Common myeloid progenitor, CD34-positive (primary cell): ENCODE measurements at regions not wholly inside any gene's neighbourhood (a gene's known extent, or its start where the extent isn't known, plus 50 kb on each side); places are given as distances from the start of the nearest gene placed in this dataset.

Experiments used
- CTCF ChIA-PET: fragments of 350-600 bp; sonication (Branson Sonifier 250); formaldehyde crosslinking; loops from one replicate; lab custom pipeline; 2021; ENCODE audit warnings: antibody characterized with exemption; lab: Charles Lee
- POLR2A ChIA-PET: fragments of 350-600 bp; sonication (Branson Sonifier 250); formaldehyde crosslinking; loops from one replicate; lab custom pipeline; 2021; ENCODE audit warnings: antibody characterized with exemption; lab: Charles Lee
- DNase-seq, 3 donors: peaks; one replicate each; pipeline versions ENCODE4 v3.0.0 to v3.0.0-alpha.2; 2013
- H3K27ac ChIP-seq, 2 experiments: 1 replicate in 1 of 2; 2 replicates in 1 of 2; pipeline ENCODE4 v1.7.0; 2013; ENCODE audit warnings: inconsistent platforms in 2 of 2, low read length in 2 of 2, mild to moderate bottlenecking in 2 of 2, low read depth in 1 of 2, moderate library complexity in 1 of 2; ENCODE audit not compliant: severe bottlenecking in 2 of 2, insufficient read depth in 1 of 2, poor library complexity in 1 of 2
- H3K27me3 ChIP-seq, 5 experiments: replicated peaks in 2 of 5; 1 replicate in 3 of 5; 2 replicates in 2 of 5; pipeline versions ENCODE4 v1.6.1 to v1.7.0; 2013; ENCODE audit warnings: low read length in 4 of 5, mild to moderate bottlenecking in 2 of 5, moderate library complexity in 2 of 5, inconsistent platforms in 1 of 5; ENCODE audit not compliant: insufficient read depth in 5 of 5, control insufficient read depth in 4 of 5
- H3K36me3 ChIP-seq, 4 experiments: 1 replicate in 2 of 4; 2 replicates in 2 of 4; pipeline versions ENCODE4 v1.6.1 to v1.7.0; 2013; ENCODE audit warnings: low read length in 3 of 4, control low read depth in 1 of 4, mild to moderate bottlenecking in 1 of 4; ENCODE audit not compliant: control insufficient read depth in 4 of 4, insufficient read depth in 4 of 4
- H3K4me1 ChIP-seq, 4 experiments: 1 replicate in 3 of 4; 2 replicates in 1 of 4; pipeline versions ENCODE4 v1.6.1 to v1.7.1; 2013; ENCODE audit warnings: low read length in 3 of 4, mild to moderate bottlenecking in 3 of 4, control low read depth in 1 of 4, inconsistent platforms in 1 of 4, moderate library complexity in 1 of 4; ENCODE audit not compliant: control insufficient read depth in 4 of 4, insufficient read depth in 4 of 4; ENCODE audit errors: control extremely low read depth in 1 of 4
- H3K4me3 ChIP-seq, 7 experiments: 1 replicate in 4 of 7; 2 replicates in 3 of 7; pipeline versions ENCODE4 v1.5.1 to v1.7.0; 2013; ENCODE audit warnings: mild to moderate bottlenecking in 7 of 7, low read length in 6 of 7, moderate library complexity in 6 of 7, inconsistent platforms in 2 of 7, low read depth in 2 of 7, control low read depth in 1 of 7; ENCODE audit not compliant: insufficient read depth in 4 of 7, control insufficient read depth in 1 of 7; ENCODE audit errors: extremely low read depth in 1 of 7
- H3K9me3 ChIP-seq, 5 experiments: 1 replicate in 4 of 5; 2 replicates in 1 of 5; pipeline versions ENCODE4 v1.6.1 to v1.7.1; 2013; ENCODE audit warnings: low read length in 4 of 5, mild to moderate bottlenecking in 2 of 5, inconsistent platforms in 1 of 5, low read depth in 1 of 5, moderate library complexity in 1 of 5; ENCODE audit not compliant: control insufficient read depth in 4 of 5, insufficient read depth in 2 of 5; ENCODE audit errors: control extremely low read depth in 1 of 5
- WGBS: methylation state at CpG from one replicate; pipeline ENCODE4 v1.1.5; 2013; ENCODE audit not compliant: insufficient coverage; 5-methylcytosine and 5-hydroxymethylcytosine counted together

- Histone ChIP-seq H3K27ac (no peak overlapping the region), H3K4me3 (no peak overlapping the region), H3K9me3 (no peaks in the 10 kb centered on the region), H3K27me3 (peaks cover 0 to 15% (median 2%) of the 10 kb centered on the region in 5 experiments), H3K36me3 (no peaks in the 10 kb centered on the region), H3K4me1 (no peaks in the 10 kb centered on the region)
- WGBS: 68% methylated on average over 3 of the region's 6 CpGs
- ChIA-PET CTCF (no interaction called here), POLR2A (no interaction called here)
- DNase-seq: no peak
Measured at GRCh38 chr19:30304540-30304939, 67.6 kb upstream of the ZNF536 start.

GRCh38 chr19:30305346-30306060 is 66.7 kb upstream of the ZNF536 start:
- WGBS: 94% methylated on average over 5 of the region's 9 CpGs
- H3K9me3 ChIP-seq: no peaks in the 10 kb centered on the region
- no peak overlapping the region for H3K27ac ChIP-seq
- no peak for DNase-seq
- ChIA-PET POLR2A (no interaction called here), CTCF (no interaction called here)
- H3K4me1 ChIP-seq: no peaks in the 10 kb centered on the region
- H3K4me3 ChIP-seq: no peak overlapping the region
- peaks cover 0 to 19% (median 2%) of the 10 kb centered on the region in 5 experiments for H3K27me3 ChIP-seq
- no peaks in the 10 kb centered on the region for H3K36me3 ChIP-seq

DNA sequence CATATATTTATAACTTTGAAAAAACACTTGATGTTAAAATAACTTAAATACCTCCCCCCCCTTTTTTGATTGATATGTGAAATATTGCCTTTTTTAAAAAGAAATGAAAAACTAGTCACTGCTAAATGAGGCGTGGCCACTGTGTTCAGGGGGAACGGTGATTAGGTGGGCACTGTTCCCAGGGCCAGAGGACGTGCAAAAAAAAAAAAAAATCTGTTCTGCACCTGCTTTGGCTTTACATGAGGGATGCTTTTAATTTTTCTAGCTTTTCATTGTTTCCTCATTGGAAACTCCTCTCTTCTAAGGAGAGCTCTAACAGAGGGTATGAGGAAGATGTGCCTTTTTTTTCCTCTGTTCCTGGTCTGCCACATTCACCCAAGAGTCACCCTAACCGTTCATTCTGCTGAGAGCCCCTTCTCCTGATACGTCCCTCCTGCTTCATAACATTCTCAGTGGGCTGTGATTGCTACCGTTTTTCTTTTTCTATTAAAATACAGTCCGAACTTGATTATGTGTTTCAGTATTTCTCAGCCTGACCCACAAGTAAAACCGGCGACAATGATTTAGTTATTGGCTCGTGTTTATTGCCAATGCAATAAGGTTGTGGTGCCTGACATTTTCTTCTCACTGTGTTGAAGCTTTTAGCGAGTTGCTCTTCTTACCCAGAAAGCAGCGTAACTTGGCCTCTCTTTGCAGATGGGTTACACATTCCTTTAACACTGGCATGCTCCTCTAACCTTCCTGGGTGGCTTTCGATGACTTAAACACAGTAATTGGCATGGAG is 64.8 kb upstream of the ZNF536 start:
- Histone ChIP-seq H3K4me1 (no peaks in the 10 kb centered on the region), H3K36me3 (no peaks in the 10 kb centered on the region), H3K4me3 (no peak overlapping the region), H3K27ac (no peak overlapping the region), H3K27me3 (peaks cover 0 to 17% (median 2%) of the 10 kb centered on the region in 5 experiments), H3K9me3 (no peaks in the 10 kb centered on the region)
- ChIA-PET POLR2A (no interaction called here), CTCF (interaction anchor here (0.6 kb wide), 1 partner anchor 276 kb away, joined by 4 read pairs; no protein-coding TSS in a partner anchor)
- 92% methylated on average over 11 of the region's 13 CpGs for WGBS
- DNase-seq: no peak

- no peaks in the 10 kb centered on the region for H3K36me3 ChIP-seq
- no peaks in the 10 kb centered on the region for H3K4me1 ChIP-seq
- no peak overlapping the region for H3K27ac ChIP-seq
- POLR2A ChIA-PET: no interaction called here
- CTCF ChIA-PET: no interaction called here
- no peak overlapping the region for H3K4me3 ChIP-seq
- peaks cover 0 to 17% (median 2%) of the 10 kb centered on the region in 5 experiments for H3K27me3 ChIP-seq
- 79% methylated on average over 2 of the region's 6 CpGs for WGBS
- no peak for DNase-seq
- H3K9me3 ChIP-seq: no peaks in the 10 kb centered on the region
Measured at GRCh38 chr19:30309176-30309575, 63.0 kb upstream of the ZNF536 start.

DNA sequence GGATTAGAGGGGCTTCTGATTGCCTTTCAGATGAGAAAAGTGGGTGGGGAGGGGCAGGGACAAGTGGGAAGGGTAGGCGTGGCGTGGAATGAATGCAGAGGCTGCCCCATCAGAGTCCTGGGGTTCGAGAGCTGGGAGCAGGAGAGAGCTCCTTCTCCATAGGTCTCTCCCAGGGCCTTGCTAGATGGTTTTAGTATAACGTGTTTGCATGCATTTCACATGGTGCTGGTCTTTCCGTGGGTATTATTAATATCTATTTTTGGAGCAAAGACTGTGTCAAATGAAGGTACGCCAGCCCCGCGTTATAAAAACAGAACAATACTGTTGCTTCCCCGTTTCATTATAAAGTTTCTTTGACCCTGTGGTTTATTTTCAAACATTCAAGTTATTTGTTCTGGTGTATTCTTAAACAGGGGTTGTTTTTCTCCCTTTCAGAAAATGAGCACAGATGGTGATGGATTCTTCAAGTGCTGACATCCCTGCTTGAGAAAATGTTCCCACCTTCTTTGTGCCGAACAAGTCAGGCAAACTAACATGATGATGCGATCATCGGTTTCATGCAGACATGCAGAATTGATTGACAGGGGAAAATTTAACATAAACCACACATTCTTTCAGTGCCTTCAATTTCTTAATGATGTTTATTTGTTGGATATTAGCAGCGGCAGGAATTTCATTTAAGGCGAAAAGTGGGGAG is 62.1 kb upstream of the ZNF536 start:
- Histone ChIP-seq H3K4me1 (no peaks in the 10 kb centered on the region), H3K27me3 (peaks cover 0 to 16% (median 2%) of the 10 kb centered on the region in 5 experiments), H3K36me3 (no peaks in the 10 kb centered on the region), H3K4me3 (no peak overlapping the region), H3K27ac (no peak overlapping the region), H3K9me3 (peaks cover 0 to 2% (median 0%) of the 10 kb centered on the region in 5 experiments)
- CTCF ChIA-PET: no interaction called here
- POLR2A ChIA-PET: no interaction called here
- 93% methylated on average over 7 of the region's 14 CpGs for WGBS
- no peak for DNase-seq

DNA sequence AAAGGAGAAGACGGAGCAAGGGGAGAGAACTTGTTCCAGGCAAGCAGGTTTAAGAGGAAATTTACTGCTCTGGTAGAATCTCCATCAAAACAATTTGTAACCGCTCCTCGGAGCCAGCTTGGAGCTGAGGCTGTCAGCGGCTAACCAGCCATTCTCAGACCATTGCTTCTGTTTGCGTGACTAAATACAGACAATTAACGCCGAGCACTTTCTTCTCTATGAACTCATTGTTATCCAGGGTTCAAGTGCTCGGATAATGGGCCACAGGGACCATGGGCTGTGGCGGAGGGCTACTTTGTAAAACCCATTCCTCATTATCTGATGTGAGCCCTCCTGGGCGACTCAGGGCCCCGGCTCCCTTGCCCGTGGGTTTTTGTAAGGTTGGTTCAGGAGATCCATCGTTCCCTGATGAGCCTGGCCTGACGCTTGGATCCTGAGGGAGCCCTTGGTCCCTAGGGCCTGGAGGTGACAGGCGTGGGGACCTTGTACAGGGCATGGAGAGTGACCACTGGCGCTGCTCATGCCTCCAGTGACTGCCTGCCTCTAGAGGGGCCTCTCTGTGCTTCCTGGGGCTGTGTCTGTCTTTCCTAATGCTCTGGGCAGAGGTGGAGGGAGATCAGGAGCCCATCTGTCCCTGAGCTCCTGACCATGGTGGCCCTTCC is 61.5 kb upstream of the ZNF536 start:
- POLR2A ChIA-PET: no interaction called here
- Histone ChIP-seq H3K4me3 (no peak overlapping the region), H3K27me3 (peaks cover 0 to 11% (median 2%) of the 10 kb centered on the region in 5 experiments), H3K36me3 (no peaks in the 10 kb centered on the region), H3K9me3 (peaks cover 0 to 3% (median 0%) of the 10 kb centered on the region in 5 experiments), H3K4me1 (no peaks in the 10 kb centered on the region), H3K27ac (no peak overlapping the region)
- 91% methylated on average over 14 of the region's 16 CpGs for WGBS
- CTCF ChIA-PET: no interaction called here
- DNase-seq: no peak
